ENCODE measurements at regions not wholly inside any gene's neighbourhood (a gene's known extent, or its start where the extent isn't known, plus 50 kb on each side); places are given as distances from the start of the nearest gene placed in this dataset.

DNA sequence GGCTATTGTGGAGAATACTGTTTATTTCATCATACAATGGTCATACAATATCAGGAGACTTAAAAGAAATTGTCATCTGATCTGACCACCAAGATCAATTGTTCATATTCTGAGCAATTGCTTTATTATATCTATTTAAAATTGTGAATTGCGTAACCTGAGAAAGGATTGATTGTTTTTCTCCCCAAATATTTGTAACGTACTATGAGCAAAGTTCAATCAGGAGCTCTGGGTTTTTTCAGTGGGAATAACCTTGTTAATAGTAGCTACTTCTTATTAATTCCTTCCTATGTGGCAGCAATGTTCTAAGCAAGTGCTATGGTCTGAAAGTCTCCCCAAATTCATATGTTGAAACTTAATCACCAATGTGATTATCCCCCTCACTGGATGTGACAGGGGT, 323.1 kb downstream of the ZPLD1 start:
- no peak for DNase-seq

DNA sequence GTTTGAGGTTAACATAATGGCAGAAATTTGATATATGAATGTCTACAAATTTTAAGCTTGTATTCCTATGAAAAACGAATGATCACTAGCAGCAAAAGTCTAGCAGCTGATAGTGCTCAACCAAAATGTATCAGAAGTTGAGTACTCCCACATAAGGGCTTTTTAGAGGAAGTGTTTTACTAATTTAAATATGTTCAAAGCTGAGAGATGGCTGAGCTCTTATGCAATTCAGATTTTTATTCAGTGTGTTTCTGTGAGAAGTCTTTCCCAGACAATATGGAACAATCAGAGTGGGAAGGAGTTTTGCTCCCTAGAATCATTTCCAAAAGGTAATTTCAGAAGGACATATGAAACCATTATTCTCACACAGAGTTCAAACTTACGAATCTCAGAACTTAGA, 327.0 kb downstream of the ZPLD1 start:
- DNase-seq, result no peak

DNA sequence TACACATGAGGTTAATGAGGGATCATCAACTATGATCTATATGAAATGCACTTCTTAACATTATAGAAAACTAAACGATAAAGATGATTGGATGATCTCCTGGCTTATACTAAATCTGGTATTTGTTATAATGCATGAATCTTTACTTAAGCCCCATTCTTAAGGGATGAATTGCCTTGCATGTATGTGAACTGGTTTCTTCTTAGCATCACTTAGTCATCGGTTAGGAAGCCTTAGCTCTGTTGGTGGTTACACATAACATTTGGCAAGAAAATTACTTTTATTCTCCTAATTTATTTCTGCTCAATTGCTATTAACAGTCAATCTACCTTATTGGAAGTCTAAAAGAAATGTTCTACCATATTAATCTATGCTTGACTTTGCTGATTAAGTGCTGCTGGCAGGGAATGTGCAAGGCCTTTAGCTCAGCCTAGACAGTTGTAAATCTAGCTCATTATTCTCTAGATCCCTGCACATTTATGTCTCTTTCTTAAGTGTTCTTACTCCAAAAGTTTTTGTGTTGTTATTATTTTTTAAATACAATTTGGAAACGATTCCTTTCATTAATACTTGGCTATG, 356.0 kb downstream of the ZPLD1 start:
- DNase-seq, result no peak

DNA sequence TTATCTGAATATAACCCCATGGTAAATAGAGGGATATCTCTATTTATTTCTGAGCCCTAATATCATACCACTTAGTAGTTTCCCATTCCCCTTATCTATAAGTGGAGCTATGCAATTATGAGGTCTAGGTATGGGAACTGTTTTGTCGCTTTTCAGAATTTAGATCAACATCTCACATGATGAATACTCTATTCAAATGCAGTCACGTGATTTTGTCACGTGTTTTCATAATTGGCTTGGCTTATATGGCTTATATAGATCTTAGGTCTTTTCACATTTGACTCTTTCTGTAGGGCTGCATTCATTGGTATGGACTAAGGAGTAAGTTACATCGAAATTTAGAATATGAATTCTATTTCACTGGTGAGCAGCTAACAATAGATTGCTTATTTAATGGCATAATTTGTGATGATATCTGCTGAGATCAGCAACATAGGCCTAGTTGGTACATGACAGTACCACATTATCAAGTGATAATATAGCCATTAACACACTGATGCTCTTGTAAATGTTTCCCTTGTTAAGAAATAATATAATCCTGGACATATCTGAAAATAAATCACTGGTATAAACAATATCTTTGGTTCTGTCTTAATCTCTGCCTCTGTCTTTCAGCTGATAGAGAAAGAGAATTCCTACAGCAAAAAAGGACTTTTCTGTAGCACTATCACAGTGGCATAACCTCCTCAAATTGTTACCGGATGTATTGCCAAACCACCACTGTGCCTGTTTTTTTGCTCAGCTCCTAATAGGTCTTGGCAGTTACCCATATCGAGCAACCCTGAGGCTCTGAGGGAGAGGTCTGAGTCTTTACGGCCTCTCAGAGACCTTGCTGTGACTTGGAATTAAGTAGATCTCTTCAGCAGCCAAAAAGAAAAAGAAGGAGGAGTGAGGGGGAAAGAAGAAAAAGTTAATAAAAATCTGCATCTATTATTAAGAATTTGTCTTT, 357.1 kb downstream of the ZPLD1 start:
- no peak for DNase-seq

DNA sequence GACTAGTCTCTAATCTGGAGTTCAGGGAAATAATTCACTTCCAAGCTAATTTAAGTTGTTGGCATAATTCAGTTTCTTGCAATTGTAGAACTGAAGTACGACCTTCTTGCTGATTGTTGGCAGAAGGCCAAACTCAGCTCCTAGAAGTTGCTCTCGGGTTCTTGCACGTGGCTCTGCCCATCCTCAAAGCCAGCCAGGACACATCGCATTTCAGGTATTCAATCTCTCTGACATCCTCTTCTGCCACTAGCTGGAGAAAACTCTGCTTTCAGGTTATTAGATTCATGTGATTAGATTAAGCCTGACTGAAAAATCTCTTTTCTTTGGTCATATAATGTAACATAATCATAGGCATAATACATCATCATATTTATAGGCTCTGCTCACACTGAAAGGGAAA, 362.0 kb downstream of the ZPLD1 start:
- no peak for DNase-seq

DNA sequence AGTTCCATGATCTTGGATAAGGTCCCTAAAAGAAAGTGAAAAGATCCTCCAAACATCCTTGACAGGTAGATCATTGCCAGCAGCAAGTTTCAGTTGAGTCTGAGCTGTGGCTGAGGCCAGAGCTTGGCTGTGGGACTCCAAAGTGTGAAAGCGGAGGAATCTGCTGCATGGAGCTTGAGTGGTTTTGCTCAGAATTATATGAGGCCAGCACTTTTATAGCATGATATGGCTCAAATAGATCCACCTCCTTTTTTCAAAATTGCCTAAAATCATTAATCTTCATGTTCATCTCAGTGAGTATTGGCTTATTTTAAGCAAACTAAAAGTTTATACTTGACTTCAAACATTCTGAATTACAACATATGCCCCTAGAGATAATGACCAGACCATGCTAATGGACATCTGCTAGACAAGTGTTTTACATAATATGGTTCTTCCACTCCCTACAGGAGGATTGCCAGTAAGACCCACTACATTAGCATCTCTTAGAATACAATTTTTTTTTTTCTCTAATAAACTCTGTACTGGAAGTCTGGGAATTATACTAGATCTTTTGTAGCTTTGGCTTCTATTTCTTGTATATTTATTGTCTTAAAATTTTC, 368.1 kb downstream of the ZPLD1 start:
- DNase-seq, result no peak

DNA sequence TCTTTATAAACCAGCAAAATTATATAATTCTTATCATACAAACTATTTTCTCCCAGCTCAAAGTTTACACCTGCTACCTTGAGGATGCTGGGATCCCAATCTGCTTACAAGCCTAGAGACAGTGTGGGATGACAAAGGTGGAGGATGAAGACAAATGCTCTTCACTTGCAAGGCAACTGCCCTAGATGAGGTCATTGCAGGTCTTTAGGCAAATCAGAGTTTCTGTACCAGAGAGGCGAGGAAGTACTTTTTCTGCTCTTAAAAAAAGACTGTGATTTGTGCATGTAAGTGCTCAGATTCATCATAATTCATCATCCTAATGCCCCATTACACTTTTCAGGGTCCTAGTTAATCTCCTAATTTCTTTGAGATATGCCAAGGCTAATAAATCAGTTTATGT, 376.1 kb downstream of the ZPLD1 start:
- no peak for DNase-seq

DNA sequence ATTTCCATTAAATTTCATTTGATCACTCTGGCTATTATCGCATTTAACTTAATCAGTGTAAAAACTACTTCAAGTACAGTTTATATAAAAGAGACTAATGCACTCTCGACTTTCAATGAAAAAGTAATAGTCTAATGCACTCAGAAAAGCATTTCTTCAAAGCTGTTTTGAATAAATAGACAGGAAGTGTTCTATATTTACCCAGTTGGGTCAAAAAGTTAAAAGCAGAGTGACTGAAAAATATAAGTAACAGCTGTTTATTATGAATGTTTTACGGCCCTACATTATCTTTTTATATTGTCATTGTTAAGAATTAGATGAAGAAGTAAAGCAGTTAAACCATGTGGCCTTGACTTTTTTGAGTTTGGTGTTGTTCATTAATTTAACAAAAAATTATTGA, 391.8 kb downstream of the ZPLD1 start:
- DNase-seq, result no peak

DNA sequence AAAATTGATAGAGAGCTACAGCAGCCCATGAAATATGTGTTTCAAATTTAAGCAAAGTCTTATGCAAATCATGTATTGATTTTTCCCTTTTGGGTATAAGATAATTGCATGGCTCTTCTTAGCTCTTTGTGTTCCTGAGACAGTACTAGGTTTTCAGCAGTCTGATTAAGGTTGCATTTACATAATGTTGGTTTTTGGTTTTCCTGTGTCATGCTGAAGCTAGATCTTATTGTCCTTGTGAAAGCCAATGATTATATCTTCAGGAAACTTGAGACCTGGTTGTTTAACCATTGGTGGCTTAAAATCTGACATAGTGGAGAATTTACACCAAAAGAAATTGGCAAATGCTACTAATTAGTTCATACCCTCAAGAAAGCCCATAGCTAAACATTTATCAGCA, 392.6 kb downstream of the ZPLD1 start:
- no peak for DNase-seq

DNA sequence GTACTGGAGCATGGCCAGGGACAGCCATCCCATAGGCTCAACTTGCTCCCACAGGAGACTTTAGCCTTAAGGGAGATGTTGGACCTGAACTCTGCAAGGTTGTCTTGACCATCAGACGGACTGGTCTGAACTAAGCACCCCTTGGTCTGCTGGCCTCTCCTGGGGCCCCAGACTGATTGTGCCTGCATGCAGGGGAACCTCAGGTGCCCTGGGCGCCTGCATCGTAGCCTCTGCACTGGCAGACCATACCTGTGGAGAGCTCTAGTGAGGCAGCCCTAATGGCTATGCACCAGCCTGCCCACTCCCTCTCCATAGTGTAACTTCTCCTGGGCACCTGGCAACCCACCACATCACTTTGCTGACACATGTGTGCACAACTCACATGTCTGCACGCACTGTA, 395.6 kb downstream of the ZPLD1 start:
- no peak for DNase-seq

DNA sequence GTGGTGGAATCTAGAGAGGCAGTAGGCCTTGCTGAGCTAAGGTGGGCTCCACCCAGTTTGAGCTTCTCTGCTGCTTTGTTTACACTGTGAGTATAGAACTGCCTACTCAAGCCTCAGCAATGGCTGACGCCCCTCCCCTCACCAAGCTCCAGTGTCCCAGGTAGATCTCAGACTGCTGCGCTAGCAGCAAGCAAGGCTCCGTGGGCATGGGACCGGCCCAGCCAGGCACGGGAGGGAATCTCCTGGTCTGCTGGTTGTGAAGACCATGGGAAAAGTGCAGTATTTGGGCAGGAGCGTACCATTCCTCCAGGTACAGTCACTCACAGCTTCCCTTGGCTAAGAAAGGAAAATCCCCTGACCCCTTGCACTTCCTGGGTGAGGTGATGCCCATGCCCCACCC, 407.1 kb downstream of the ZPLD1 start:
- no peak for DNase-seq

DNA sequence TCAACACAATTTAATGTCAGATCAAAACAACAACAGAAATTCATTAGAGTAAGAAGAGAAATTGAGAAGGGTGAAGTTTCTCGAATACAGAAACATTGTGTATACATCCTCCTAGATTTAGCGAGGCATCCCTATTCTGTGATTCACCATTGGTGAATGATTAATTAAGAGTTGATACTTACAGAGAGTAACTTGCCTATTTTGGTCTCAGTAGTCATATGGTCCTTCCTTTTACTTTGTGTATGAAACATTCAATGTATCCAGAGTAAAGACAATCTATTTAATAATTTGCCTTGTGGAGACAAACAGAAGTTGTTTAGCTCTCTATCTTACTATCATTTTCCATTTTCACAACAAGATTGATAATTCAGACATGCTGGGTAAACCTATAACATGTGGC, 432.0 kb downstream of the ZPLD1 start:
- no peak for DNase-seq

DNA sequence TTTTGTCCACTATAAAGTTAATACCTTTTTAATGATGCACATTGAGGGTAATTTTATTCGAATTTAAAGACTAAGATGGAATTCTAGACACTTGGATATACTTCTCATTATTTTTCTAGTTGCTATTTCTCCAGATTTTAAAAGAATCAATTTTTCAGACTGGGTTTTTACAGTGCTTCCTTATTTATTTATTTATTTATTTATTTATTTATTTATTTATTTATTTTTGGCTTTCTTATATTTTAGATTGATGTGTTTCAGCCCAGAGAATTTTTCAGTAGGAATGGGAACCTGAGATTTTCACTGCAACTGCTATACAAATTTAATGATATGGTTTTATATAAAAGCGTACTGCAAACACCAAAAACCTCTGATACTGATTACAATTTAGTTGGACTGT, 448.7 kb downstream of the ZPLD1 start:
- no peak for DNase-seq

DNA sequence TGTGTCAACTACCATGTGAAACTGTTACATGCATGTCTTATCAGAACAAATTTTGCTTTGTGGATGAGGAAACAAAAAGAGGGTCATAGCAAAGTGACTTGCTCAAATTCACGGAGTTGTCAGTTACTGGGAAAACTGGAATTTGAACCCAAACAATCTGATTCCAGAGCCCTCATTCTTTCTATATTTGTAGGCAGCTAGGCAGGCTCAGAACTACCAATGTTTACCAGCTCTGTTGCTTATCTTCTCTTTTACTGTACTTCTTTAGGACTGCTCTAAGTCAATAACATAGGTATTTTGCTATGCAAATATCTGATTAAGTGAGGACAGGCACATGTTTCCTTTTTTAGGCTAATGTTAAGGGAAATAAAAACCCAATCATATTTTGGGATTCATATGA, 450.5 kb downstream of the ZPLD1 start:
- DNase-seq, result no peak

DNA sequence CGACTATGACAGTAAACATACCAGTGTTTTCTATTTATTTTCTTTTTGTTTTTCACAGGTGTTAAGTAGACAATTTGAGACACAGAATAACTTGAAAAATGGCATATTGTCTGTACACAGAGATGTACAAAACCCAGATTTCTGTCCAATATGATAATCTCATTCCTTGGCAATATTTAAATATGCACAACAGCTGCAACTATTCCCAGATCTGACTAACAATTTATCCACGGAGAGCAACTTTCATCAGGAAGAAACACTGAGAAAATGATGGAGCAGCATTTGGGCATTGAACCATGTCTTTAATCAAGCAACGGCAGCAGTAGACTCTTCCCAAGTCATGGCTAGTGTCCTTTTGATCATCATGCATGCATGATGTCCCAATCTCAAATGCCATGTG, 452.6 kb downstream of the ZPLD1 start:
- DNase-seq, result no peak

DNA sequence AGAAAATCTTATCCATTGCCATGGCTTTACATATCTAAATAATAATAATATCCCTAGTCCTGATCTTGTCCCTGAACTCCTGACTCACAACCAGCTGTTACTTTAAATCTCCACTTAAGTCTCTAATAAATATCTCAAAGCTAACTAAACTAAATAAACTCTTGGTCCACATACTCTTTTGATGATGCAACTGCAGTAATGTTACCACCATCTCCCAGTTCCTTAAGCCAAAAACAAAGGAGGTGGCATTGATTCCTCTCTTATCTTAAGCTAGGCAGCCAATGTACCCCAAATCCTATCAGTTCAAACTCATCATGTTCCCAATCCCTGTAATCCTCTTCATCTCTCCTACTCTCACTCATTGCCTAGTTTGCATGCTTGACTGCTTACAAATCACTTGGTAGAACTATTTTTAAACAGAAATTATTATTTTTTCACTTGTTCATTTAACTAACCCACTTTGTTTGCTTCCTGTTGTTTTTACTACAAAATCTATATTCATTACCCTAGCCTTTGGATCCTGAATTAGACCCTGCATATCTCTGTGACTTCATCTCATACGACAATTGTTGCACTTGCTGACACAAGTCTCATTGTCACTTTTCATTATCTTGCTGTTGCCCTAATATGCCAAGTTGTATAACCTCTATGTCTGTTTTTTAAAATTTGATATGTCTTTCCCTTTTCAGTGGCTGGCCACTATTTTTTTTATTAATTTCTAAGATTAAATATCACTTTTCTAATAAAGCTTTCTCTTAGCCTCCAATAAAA, 462.2 kb downstream of the ZPLD1 start:
- no peak for DNase-seq

DNA sequence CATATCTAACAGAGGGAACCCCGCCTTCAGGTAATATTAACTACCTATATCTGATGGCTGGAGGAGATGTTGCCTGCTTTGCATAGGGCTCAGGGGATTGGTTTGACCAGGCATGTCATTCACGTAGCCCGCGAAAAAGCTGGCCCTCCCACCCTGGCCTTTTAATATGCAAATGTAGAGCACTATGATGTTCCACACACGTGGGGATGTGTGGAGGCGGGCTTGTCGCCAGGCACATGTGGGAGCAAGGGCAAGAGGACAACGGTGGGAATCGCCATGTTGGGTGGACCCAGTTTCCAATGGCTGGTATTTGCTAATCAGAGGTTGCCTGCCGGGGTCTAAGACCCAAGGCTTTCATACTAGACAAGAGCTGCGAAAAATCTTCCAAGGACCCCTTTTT, 469.8 kb downstream of the ZPLD1 start:
- DNase-seq, result no peak

DNA sequence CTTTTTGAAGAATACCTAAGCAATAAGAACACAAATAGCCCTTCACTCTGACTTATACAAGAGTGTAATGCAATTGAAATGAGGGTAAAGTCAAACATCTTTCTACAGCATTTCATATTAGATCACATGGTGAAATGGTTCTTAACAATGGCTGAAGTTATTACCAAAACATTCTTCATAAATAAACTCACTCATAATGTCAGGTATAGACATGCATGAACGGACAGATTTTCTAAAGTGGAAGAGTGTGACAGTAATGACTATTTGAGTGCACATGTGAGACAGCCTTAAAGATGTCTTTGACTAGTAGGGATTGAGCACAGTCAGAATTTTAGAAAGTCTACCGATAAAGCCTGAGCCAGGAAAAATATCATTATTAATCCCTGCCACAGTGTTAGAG, 471.0 kb downstream of the ZPLD1 start:
- DNase-seq, result no peak

DNA sequence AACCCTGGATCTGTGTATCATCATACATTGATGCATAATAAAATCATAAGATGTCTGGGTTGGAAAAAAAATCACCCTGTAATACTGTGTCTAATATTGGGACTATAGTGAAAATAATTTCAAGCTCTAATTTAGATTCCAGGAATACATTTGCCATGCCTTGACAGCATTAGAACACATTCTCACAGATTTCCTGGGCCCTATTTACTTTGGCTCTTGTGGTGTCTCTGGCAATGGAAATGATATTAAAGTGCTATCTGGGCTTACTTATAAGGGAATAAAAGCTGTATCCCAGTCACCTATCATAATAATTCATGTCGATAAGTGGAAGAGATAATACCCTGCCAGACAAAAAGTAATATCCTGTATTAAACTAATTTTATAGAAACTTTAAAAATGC, 472.0 kb downstream of the ZPLD1 start:
- no peak for DNase-seq

DNA sequence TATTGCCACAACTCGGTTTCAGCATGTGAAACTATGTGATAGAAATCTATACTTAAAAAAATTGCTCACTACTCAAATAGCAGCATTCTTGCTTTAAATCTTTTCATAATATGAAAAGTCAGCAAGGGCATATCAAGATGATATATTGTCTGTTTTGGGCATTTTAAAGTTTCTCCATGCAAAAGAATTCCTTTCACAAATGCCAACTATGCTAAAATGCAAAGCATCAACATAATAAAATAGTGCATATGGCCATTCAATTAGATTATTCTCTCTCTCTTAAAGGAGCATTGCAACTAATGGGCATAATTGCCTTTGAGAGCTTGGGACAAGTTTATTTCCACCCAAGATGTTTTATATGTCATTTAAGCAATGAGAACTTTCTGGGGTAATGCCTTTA, 475.1 kb downstream of the ZPLD1 start:
- DNase-seq, result no peak

DNA sequence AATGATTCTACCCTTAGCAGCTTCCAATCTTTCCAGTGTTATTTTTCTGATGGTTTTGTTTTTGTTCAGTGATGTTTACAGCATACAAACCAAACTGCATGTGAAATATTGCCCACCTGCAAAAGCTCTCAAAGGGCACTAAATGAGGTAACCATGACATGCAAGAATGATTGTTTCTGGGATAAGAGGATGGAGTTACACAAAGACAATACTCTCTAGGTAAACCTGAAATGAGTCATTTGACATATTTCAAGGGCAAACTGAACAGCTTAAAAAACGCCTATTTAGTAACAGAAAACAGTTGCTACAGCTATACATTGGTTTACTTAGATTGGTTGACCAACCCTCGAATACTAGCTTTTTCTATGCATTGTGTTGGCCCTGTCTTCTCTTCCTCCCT, 481.7 kb downstream of the ZPLD1 start:
- DNase-seq, result no peak

DNA sequence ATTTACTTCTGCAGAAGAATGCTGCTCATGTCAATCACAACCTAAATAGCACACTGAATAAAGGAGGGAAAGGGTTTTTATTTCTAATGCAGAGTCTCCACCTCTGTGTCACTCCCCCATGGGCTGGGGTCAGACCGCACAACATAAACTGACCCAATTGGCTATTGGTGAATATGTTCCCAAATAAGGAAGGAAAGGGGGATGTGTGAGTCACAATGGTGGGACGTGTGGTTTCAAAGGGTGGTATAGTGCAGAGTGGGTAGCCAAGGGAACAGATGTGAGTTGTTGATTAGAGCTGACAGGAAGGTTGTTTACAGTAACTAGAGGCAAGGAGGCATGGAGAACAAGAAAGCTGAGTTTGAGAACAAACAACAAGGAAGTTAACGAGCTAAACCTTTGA, 491.8 kb downstream of the ZPLD1 start:
- no peak for DNase-seq

DNA sequence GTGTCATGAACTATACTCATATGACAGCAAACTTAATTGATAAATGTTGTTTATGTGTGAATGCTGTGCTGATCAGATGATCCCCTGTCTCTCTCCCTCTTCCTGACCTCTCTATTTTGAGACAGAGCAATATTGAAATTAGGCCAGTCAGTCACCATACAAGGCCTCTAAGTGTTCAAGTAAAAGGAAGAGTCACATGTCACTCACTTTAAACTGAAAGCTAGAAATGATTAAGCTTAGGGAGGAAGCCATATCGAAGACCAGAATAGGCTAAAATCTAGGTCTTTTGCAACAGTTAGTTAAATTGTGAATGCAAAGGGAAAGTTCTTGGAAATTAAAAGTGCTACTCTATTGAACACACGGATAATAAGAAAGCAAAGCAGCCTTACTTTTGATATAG, 498.6 kb downstream of the ZPLD1 start:
- DNase-seq, result no peak
